GM18511 (cell line): ENCODE measurements at regions not wholly inside any gene's neighbourhood (a gene's known extent, or its start where the extent isn't known, plus 50 kb on each side); places are given as distances from the start of the nearest gene placed in this dataset.

ENCODE experiments used
- ATAC-seq: cut with Tn5 transposase; IDR thresholded peaks from one replicate; pipeline ENCODE4 v1.9.1; 2021; ENCODE audit warnings: mild to moderate bottlenecking, moderate library complexity; ENCODE audit not compliant: unreplicated experiment

- ATAC-seq, result no peak
Observed at GRCh38 chr18:73742957-73743356, 404.7 kb downstream of the FBXO15 start.

GRCh38 chr18:73741946-73742345 is 405.7 kb downstream of the FBXO15 start:
- no peak for ATAC-seq

DNA sequence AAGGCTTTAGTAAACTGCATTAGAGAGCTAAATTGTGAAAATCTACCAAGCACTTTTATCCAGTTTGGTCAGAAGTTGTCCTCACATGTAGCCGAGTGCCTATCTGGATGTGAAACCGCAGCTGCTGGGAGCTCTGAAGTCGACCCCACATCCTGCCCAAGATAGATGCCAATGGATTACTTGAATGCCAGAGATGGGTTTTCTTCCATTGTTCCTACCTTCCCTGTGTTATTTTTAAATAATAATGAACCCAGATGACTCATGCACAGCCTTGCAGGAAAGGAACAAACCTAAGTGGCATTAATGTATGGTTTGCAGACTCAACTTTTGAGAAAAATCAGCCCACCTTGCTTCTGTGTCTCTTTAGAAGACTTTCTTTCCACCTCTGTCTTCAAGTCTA is 408.5 kb downstream of the FBXO15 start:
- ATAC-seq, result no peak

GRCh38 chr18:73737990-73738389 is 409.6 kb downstream of the FBXO15 start:
- no peak for ATAC-seq

DNA sequence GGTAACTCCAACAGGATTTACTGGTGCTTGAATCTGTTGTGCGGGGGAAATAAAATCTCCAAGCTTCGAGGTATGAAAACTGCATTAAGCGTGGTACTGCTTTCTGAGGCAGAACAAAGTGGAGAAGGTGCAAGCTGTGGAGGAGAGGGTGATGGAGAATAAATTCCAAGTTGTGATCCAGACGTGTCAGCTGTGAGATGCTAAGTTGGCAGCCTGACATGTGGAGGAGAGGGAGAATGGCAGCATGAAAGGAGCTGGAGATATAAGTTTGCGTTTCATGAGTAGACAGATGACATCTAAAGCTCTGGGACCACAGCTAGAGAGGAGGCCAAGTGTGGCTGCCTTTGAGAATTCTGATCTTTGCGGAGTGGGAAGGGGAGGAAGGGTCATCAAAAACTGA is 411.8 kb downstream of the FBXO15 start:
- ATAC-seq, result no peak

DNA sequence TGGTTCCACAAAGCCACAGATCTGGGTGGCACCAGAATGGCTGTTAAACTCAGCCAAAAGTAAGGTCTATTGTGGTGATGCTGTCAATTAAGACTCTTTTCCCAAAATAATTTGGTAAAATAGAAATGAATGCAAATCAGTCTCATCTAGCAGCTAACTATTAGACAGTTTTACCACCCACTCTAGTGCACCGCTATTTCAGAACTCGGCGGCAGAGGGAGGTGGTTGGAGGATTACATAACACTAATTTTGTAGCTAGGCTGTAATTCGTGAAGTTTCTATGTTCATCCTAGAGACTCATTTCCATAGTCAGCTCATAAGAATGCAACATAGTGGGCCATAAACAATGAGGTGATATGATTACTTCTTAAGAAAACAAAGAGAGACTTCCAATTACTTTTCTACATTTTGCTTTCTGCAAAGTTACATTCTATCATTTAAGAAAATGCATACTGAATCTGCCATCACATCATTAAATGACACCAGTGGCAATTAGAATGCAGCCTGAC is 413.8 kb downstream of the FBXO15 start:
- ATAC-seq, result no peak

- no peak for ATAC-seq
Observed at GRCh38 chr18:73733376-73733775, 414.3 kb downstream of the FBXO15 start.

GRCh38 chr18:73728657-73729056 is 419.0 kb downstream of the FBXO15 start:
- no peak for ATAC-seq

- no peak for ATAC-seq
Observed at GRCh38 chr18:73724958-73725357, 422.7 kb downstream of the FBXO15 start.

- no peak for ATAC-seq
Observed at GRCh38 chr18:73719611-73720010, 428.0 kb downstream of the FBXO15 start.

- ATAC-seq, result no peak
Observed at GRCh38 chr18:73717570-73717969, 430.1 kb downstream of the FBXO15 start.

DNA sequence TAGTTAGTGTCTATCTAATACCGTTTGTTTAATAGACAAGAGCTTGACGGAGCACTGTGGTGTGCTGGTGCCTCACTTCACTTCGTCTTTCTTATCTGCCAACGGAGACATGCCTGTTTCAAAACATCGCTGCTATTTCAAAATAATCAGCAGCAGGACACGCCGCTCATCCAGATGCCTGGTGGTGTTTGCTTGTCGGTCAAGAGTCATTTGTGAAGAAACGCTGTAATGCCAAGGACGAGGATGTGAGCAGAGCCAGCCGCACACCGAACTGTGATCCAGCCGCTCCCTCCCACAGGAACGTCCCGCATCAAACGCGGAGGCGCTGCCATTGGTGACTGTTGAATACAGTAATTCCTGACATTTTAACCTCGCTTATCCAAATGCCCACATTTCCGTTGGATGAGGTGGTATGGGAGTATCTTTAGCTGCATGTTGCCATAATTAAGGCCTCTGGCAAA is 432.4 kb downstream of the FBXO15 start:
- ATAC-seq, result no peak

DNA sequence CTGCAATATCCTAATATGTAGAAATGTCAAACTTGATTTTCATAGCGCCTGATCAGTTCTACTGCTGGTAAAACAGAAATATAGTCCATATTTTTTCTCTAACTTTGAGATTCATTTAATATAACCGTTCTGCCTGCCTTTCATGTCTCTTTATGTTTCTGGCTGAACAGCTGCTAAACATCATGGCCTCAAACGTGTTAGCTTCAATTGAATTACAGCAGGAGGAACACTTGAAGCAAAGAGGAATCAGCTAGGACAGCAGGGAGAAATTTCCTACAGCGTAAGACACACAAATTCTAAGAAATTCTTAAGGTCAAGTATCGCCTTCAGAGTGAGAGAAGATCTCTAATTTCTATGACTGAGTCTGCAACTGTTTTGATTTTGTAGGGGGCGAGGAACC is 433.2 kb downstream of the FBXO15 start:
- no peak for ATAC-seq

- no peak for ATAC-seq
Observed at GRCh38 chr18:73711256-73711655, 436.4 kb downstream of the FBXO15 start.

- no peak for ATAC-seq
Observed at GRCh38 chr18:73708591-73708990, 439.0 kb downstream of the FBXO15 start.

DNA sequence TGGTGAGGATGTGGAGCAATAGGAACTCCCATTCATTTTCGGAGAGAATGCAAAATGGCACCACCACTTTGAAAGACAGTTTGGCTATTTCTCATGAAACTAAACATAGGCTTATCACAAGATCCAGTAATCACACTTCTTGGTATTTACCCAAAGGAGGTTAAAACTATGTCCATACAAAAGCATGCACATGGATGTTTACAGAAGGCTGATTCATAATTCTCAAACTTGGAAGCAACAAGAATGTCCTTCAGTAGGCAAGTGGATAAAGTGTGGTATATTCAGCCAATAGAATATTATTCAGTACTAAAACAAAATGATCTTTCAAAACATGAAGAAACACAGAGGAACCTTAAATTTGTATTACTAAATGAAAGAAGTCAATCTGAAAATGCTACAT is 440.6 kb downstream of the FBXO15 start:
- ATAC-seq, result no peak

GRCh38 chr18:73697353-73697752 is 450.3 kb downstream of the FBXO15 start:
- ATAC-seq, result no peak

DNA sequence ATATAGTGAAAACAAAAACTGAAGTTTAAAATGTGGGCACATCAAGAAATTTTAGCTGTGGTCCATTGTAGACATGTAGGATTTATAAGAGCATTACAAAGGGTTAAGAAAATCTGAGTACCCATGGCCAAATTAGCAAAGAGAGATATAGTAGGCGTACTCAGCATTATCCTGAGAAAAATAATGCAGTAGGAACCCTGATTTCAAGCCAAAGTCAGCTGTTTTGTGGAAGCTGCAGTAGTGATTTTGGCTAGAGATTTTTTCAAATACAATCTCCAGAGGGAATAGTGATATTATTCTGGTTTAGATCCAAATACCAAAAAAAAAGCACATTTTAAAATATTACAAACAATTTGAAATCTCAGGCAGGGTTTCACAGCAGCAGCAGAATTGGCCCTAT is 450.9 kb downstream of the FBXO15 start:
- no peak for ATAC-seq

DNA sequence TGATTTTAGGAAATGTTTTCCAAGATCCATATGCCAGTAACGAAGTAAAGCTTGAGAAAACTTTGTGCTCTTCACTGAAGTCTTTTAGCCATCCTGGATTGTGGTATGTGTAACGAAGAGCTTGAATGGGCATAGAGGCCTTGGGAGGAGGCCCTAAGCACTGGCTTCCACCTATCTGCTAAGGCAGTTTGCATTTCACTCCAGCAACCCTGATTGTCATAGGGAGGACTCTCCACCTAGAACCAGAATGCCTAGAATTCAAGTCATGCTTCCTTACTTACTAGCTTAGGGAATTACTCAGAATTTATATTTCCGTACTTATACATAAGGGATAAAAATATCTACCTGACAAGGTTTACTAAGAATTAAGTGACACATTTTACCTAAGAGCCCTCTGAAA is 451.5 kb downstream of the FBXO15 start:
- no peak for ATAC-seq

DNA sequence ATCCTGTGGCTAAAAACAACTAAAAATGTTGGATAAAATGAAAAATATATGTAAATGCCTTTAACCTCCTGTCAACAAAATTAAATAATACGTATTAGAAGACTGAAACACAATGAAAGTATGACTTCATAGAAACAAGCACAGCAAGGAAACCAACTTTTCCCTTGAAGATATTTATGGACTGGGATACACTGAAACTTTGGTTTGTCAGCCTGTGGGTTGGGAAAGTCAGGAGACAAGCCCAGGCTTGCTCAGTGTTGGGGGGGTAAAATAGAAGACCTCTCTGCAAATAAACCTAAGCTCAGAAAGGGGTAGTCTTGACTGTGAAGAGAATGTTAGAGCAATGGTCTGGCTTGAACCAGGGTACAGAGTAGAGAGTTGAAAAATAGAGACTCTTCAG is 454.5 kb downstream of the FBXO15 start:
- ATAC-seq, result no peak

GRCh38 chr18:73691624-73692023 is 456.0 kb downstream of the FBXO15 start:
- ATAC-seq, result no peak

DNA sequence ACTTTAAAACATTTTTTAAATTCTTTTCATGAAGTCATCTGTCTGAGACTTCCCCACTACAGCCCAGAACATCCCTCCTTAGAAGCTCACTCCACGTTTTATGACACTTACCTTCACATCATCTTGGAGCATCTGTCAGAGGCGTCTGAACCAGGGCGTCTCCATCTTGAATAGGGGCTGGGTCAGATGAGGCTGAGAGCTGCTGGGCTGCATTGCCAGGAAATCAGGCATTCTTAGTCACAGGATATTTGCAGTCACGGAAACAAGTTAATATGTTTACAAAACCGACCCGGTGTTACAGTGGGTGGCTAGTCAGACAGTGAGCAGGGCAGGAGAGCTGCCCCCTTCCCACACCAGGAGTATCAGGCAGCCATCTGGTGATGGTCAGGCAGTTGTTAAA is 456.5 kb downstream of the FBXO15 start:
- no peak for ATAC-seq

DNA sequence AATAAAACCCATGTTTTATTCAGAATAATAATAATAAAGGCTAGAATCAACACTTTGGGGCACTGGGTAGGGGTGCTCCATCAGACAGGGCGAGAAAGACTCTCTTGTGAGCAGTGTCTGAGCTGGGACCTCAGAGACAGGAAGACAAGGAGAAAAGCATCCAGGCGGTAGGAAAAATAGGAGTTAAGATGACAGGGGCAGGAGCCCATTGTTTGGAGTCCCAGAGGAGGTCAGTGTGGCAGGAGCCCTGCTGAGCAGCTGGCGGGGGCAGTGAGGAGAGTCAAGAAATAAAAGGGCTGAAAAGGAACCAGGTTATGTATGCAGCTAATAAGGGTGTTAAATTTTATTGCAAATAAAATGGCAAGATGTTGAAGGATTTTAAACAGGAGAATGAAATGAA is 457.4 kb downstream of the FBXO15 start:
- ATAC-seq, result no peak
